T-helper 9 cell (primary cell): ENCODE measurements at regions not wholly inside any gene's neighbourhood (a gene's known extent, or its start where the extent isn't known, plus 50 kb on each side); places are given as distances from the start of the nearest gene placed in this dataset.
A peak's percentile ranks its signal among the peaks of the same experiment; 100 is the strongest.

Experiments used
- DNase-seq: peaks from one replicate; pipeline ENCODE4 v3.0.0-alpha.2; 2020

GRCh38 chr6:56377295-56377694 is 129.9 kb upstream of the COL21A1 start:
- no peak for DNase-seq

GRCh38 chr6:56375806-56376205 is 128.4 kb upstream of the COL21A1 start:
- no peak for DNase-seq

GRCh38 chr6:56374841-56375369 is 127.5 kb upstream of the COL21A1 start:
- DNase-seq: no peak

- DNase-seq: no peak
Observed at GRCh38 chr6:56372406-56372995, 125.1 kb upstream of the COL21A1 start.

GRCh38 chr6:56370561-56371211 is 123.3 kb upstream of the COL21A1 start:
- DNase-seq: no peak

GRCh38 chr6:56370127-56370540 is 122.8 kb upstream of the COL21A1 start:
- DNase-seq: no peak

- no peak for DNase-seq
Observed at GRCh38 chr6:56368491-56368890, 121.1 kb upstream of the COL21A1 start.

- no peak for DNase-seq
Observed at GRCh38 chr6:56366141-56366852, 118.9 kb upstream of the COL21A1 start.

- no peak for DNase-seq
Observed at GRCh38 chr6:56364827-56365339, 117.5 kb upstream of the COL21A1 start.

- DNase-seq: no peak
Observed at GRCh38 chr6:56364431-56364826, 117.0 kb upstream of the COL21A1 start.

- DNase-seq: no peak
Observed at GRCh38 chr6:56363796-56364430, 116.5 kb upstream of the COL21A1 start.

- no peak for DNase-seq
Observed at GRCh38 chr6:56361812-56362211, 114.4 kb upstream of the COL21A1 start.

- DNase-seq: peak; percentile 29
Observed at GRCh38 chr6:56359201-56359899, 112.0 kb upstream of the COL21A1 start.

- DNase-seq: no peak
Observed at GRCh38 chr6:56357616-56358373, 110.4 kb upstream of the COL21A1 start.

GRCh38 chr6:56356426-56356825 is 109.0 kb upstream of the COL21A1 start:
- no peak for DNase-seq

GRCh38 chr6:56353860-56354259 is 106.5 kb upstream of the COL21A1 start:
- no peak for DNase-seq

GRCh38 chr6:56350628-56351260 is 103.4 kb upstream of the COL21A1 start:
- DNase-seq: no peak

- no peak for DNase-seq
Observed at GRCh38 chr6:56349194-56349593, 101.8 kb upstream of the COL21A1 start.

- DNase-seq: no peak
Observed at GRCh38 chr6:56348578-56348977, 101.2 kb upstream of the COL21A1 start.

- no peak for DNase-seq
Observed at GRCh38 chr6:56347526-56347925, 100.1 kb upstream of the COL21A1 start.

- no peak for DNase-seq
Observed at GRCh38 chr6:56346958-56347357, 99.6 kb upstream of the COL21A1 start.
